Large intestine (tissue), 3 donors: ENCODE measurements at regions not wholly inside any gene's neighbourhood (a gene's known extent, or its start where the extent isn't known, plus 50 kb on each side); places are given as distances from the start of the nearest gene placed in this dataset.

Source experiments
- DNase-seq, 2 donors: peaks; one replicate each; pipeline versions ENCODE4 v3.0.0 to v3.0.0-alpha.2; 2013
- H3K27ac ChIP-seq: one replicate; pipeline ENCODE4 v1.5.1; 2013; ENCODE audit warnings: low read length
- H3K27me3 ChIP-seq: 2 replicates; pipeline ENCODE4 v1.6.1; 2013; ENCODE audit warnings: low read length; ENCODE audit not compliant: control insufficient read depth, insufficient read depth
- H3K36me3 ChIP-seq: 2 replicates; pipeline ENCODE4 v1.6.1; 2013; ENCODE audit warnings: low read length; ENCODE audit not compliant: control insufficient read depth, insufficient read depth
- H3K4me1 ChIP-seq: one replicate; pipeline ENCODE4 v1.6.1; 2013; ENCODE audit warnings: low read length; ENCODE audit not compliant: control insufficient read depth, insufficient read depth
- H3K4me3 ChIP-seq: one replicate; pipeline ENCODE4 v1.5.1; 2013; ENCODE audit warnings: low read length
- H3K9me3 ChIP-seq: one replicate; pipeline ENCODE4 v1.6.1; 2013; ENCODE audit warnings: mild to moderate bottlenecking, low read depth, low read length, moderate library complexity; ENCODE audit not compliant: control insufficient read depth
- WGBS: methylation state at CpG from one replicate; pipeline ENCODE4 v1.1.5; 2013; ENCODE audit warnings: low lambda C conversion rate; ENCODE audit not compliant: insufficient coverage; 5-methylcytosine and 5-hydroxymethylcytosine counted together

GRCh38 chr3:23663661-23664186 is 142.0 kb upstream of the UBE2E1 start:
- Histone ChIP-seq H3K9me3 (no peaks in the 10 kb centered on the region), H3K27me3 (peaks cover 12% of the 10 kb centered on the region), H3K4me1 (no peaks in the 10 kb centered on the region), H3K4me3 (no peak overlapping the region), H3K27ac (no peak overlapping the region), H3K36me3 (no peaks in the 10 kb centered on the region)
- no CpG with 5 or more reads among the region's 5 CpGs for WGBS
- DNase-seq, result no peak

- H3K4me1 ChIP-seq, result no peaks in the 10 kb centered on the region
- no peaks in the 10 kb centered on the region for H3K9me3 ChIP-seq
- no peak overlapping the region for H3K27ac ChIP-seq
- H3K36me3 ChIP-seq, result no peaks in the 10 kb centered on the region
- no peak for DNase-seq
- H3K27me3 ChIP-seq, result peaks cover 13% of the 10 kb centered on the region
- no peak overlapping the region for H3K4me3 ChIP-seq
- no CpG with 5 or more reads among the region's 1 CpG for WGBS
Observed at GRCh38 chr3:23664459-23664858, 141.3 kb upstream of the UBE2E1 start.

GRCh38 chr3:23665741-23666140 is 140.0 kb upstream of the UBE2E1 start:
- no CpG with 5 or more reads among the region's 1 CpG for WGBS

GRCh38 chr3:23666818-23667217 is 138.9 kb upstream of the UBE2E1 start:
- DNase-seq, result no peak
- Histone ChIP-seq H3K4me1 (peaks cover 4% of the 10 kb centered on the region), H3K27me3 (peaks cover 34% of the 10 kb centered on the region), H3K27ac (no peak overlapping the region), H3K4me3 (no peak overlapping the region), H3K36me3 (no peaks in the 10 kb centered on the region), H3K9me3 (peaks cover 4% of the 10 kb centered on the region)
- no CpG with 5 or more reads among the region's 4 CpGs for WGBS

More at GRCh38 chr3:23665741-23666140, 140.0 kb upstream of the UBE2E1 start:
- no peak overlapping the region for H3K4me3 ChIP-seq
- no peak for DNase-seq
- H3K27ac ChIP-seq, result no peak overlapping the region
- H3K36me3 ChIP-seq, result no peaks in the 10 kb centered on the region
- no peaks in the 10 kb centered on the region for H3K9me3 ChIP-seq
- no peaks in the 10 kb centered on the region for H3K4me1 ChIP-seq
- H3K27me3 ChIP-seq, result peaks cover 26% of the 10 kb centered on the region

GRCh38 chr3:23667536-23668429 is 138.0 kb upstream of the UBE2E1 start:
- Histone ChIP-seq H3K4me3 (no peak overlapping the region), H3K36me3 (no peaks in the 10 kb centered on the region), H3K27me3 (peaks cover 43% of the 10 kb centered on the region), H3K9me3 (peaks cover 6% of the 10 kb centered on the region), H3K27ac (no peak overlapping the region), H3K4me1 (peaks cover 4% of the 10 kb centered on the region)
- DNase-seq, result no peak
- 43% methylated on average over 1 of the region's 6 CpGs for WGBS

GRCh38 chr3:23668430-23668904 is 137.3 kb upstream of the UBE2E1 start:
- H3K4me3 ChIP-seq, result no peak overlapping the region
- DNase-seq, result no peak
- no peaks in the 10 kb centered on the region for H3K36me3 ChIP-seq
- H3K27ac ChIP-seq, result no peak overlapping the region
- WGBS, result no CpG with 5 or more reads among the region's 4 CpGs
- H3K9me3 ChIP-seq, result peaks cover 6% of the 10 kb centered on the region
- peaks cover 4% of the 10 kb centered on the region for H3K4me1 ChIP-seq
- peaks cover 48% of the 10 kb centered on the region for H3K27me3 ChIP-seq

- H3K36me3 ChIP-seq, result no peaks in the 10 kb centered on the region
- H3K9me3 ChIP-seq, result peaks cover 6% of the 10 kb centered on the region
- peaks cover 48% of the 10 kb centered on the region for H3K27me3 ChIP-seq
- peaks cover 4% of the 10 kb centered on the region for H3K4me1 ChIP-seq
- no peak overlapping the region for H3K4me3 ChIP-seq
- no peak for DNase-seq
- 83% methylated on average over 1 of the region's 8 CpGs for WGBS
- H3K27ac ChIP-seq, result no peak overlapping the region
Observed at GRCh38 chr3:23669541-23670255, 136.1 kb upstream of the UBE2E1 start.

- Histone ChIP-seq H3K9me3 (peaks cover 6% of the 10 kb centered on the region), H3K27ac (no peak overlapping the region), H3K36me3 (no peaks in the 10 kb centered on the region), H3K4me3 (peak overlapping the region; percentile 18), H3K27me3 (peaks cover 48% of the 10 kb centered on the region), H3K4me1 (peaks cover 4% of the 10 kb centered on the region)
- DNase-seq, result peak in 1 of 2 donors; percentile 41
- WGBS, result no CpG with 5 or more reads among the region's 38 CpGs
Observed at GRCh38 chr3:23671851-23672589, 133.7 kb upstream of the UBE2E1 start.

GRCh38 chr3:23672628-23673027 is 133.1 kb upstream of the UBE2E1 start:
- WGBS, result no CpG with 5 or more reads among the region's 4 CpGs
- Histone ChIP-seq H3K27me3 (peaks cover 48% of the 10 kb centered on the region), H3K27ac (no peak overlapping the region), H3K4me1 (peaks cover 4% of the 10 kb centered on the region), H3K4me3 (no peak overlapping the region), H3K36me3 (no peaks in the 10 kb centered on the region), H3K9me3 (peaks cover 6% of the 10 kb centered on the region)
- DNase-seq, result no peak

GRCh38 chr3:23675010-23675409 is 130.7 kb upstream of the UBE2E1 start:
- Histone ChIP-seq H3K4me3 (no peak overlapping the region), H3K9me3 (peaks cover 6% of the 10 kb centered on the region), H3K27ac (no peak overlapping the region), H3K4me1 (peaks cover 4% of the 10 kb centered on the region), H3K27me3 (peaks cover 32% of the 10 kb centered on the region), H3K36me3 (no peaks in the 10 kb centered on the region)
- WGBS, result no CpG with 5 or more reads among the region's 3 CpGs
- no peak for DNase-seq
